ENCODE measurements at regions not wholly inside any gene's neighbourhood (a gene's known extent, or its start where the extent isn't known, plus 50 kb on each side); places are given as distances from the start of the nearest gene placed in this dataset.

DNA sequence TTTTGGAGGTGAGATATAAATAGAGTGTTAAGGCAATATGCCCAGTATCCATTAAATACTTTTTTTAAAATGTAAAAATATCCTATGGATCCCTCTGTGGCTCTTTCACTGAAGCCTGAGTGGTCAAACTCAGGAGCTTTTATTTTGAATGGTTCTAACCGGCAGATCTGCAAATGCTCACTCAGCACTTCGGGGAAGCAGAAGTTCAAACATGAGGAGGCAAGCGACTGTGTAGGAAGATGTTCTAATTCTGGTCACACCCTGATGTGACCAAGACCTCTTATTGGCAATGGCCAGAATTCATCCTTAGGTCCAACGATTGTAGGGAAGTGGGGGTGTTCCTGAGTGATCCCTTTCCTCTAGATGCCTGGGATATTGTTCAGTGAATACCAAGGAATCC is 168.8 kb downstream of the CDCA7 start:
- no peak for TF ChIP-seq KDM5A (IDR thresholded peaks at IDR 0.05; ENCODE audit: low read length)
- peak; percentile 59; the same call in 1 of the 2 replicates for TF ChIP-seq MAFK (IDR thresholded peaks at IDR 0.05; ENCODE audit: low read depth, low read length)
- no peak overlapping the region for H2BK20ac ChIP-seq (ENCODE audit: low read length)
- no peaks in the 10 kb centered on the region for H3K27me3 ChIP-seq (replicated peaks in 1 of 4; ENCODE audit: control insufficient read depth in 3 of 4, extremely low read depth in 1 of 4, insufficient read depth in 3 of 4, low read length in 3 of 4)
- H3K79me1 ChIP-seq (ENCODE audit: low read depth, low read length), result no peaks in the 10 kb centered on the region
- no peak for FAIRE-seq
- no peak overlapping the region for H3K14ac ChIP-seq (ENCODE audit: insufficient read length)
- H2AFZ ChIP-seq (ENCODE audit: low read length), result no peak overlapping the region; the same call in 1 of the 2 replicates
- H3K79me2 ChIP-seq (ENCODE audit: control insufficient read depth in 1 of 2, insufficient read depth in 2 of 2, low read length in 2 of 2), result no peaks in the 10 kb centered on the region
- WGBS, 2 experiments (ENCODE audit: extremely low coverage in 1 of 2, insufficient coverage in 1 of 2, insufficient read length in 1 of 2, insufficient replicate concordance in 2 of 2, low coverage in 1 of 2, low lambda C conversion rate in 2 of 2, missing lambda C conversion rate in 1 of 2), result 73% methylated on average over 4 of the region's 4 CpGs; no CpG with 5 or more reads in 1 of the 2 experiments
- no peak overlapping the region for H3K4me2 ChIP-seq (ENCODE audit: insufficient read depth in 1 of 2, low read depth in 2 of 2, low read length in 2 of 2)
- ChIA-PET POLR2A (ENCODE audit: partially characterized antibody) (no interaction called here), CTCF (ENCODE audit: partially characterized antibody) (interaction anchor here (0.9 kb wide), 1 partner anchor 121 kb away, joined by 3 read pairs; no protein-coding TSS in a partner anchor)
- no peak overlapping the region for H3K18ac ChIP-seq (ENCODE audit: extremely low read depth, low read length)
- no peak overlapping the region for H3K9ac ChIP-seq (replicated peaks in 1 of 4; ENCODE audit: extremely low read depth in 1 of 4, low read depth in 3 of 4, low read length in 3 of 4)
- H2BK12ac ChIP-seq (ENCODE audit: low read depth, low read length), result no peak overlapping the region
- no peaks in the 10 kb centered on the region for H3K4me1 ChIP-seq (replicated peaks in 1 of 4; ENCODE audit: control insufficient read depth in 3 of 4, insufficient read depth in 4 of 4, low read length in 3 of 4)
- H4K20me1 ChIP-seq (replicated peaks in 1 of 2; ENCODE audit: control insufficient read depth in 1 of 2, insufficient read depth in 2 of 2, low read length in 2 of 2), result no peaks in the 10 kb centered on the region
- no peak overlapping the region for H3K4ac ChIP-seq (replicated peaks; ENCODE audit: insufficient read length, low read depth, low read length)
- H3K4me3 ChIP-seq (ENCODE audit: extremely low read depth in 1 of 4, insufficient read depth in 2 of 4, low read depth in 3 of 4, low read length in 4 of 4), result no peak overlapping the region
- H3K36me3 ChIP-seq (ENCODE audit: control insufficient read depth in 2 of 4, insufficient read depth in 4 of 4, low read length in 3 of 4), result no peaks in the 10 kb centered on the region
- H3K27ac ChIP-seq (ENCODE audit: low read depth, low read length), result no peak overlapping the region
- H2BK120ac ChIP-seq (replicated peaks; ENCODE audit: low read depth, low read length), result no peak overlapping the region
- H4K5ac ChIP-seq (ENCODE audit: insufficient read length, low read depth, low read length), result no peak overlapping the region
- no peak overlapping the region for H2BK15ac ChIP-seq (ENCODE audit: low read length)
- no peaks in the 10 kb centered on the region for H3K9me3 ChIP-seq (ENCODE audit: insufficient read depth in 2 of 2, low read depth in 1 of 2, low read length in 1 of 2)
- no peak overlapping the region for H3K23ac ChIP-seq (ENCODE audit: insufficient read length)
- H4K91ac ChIP-seq (replicated peaks; ENCODE audit: insufficient read length, low read length), result no peak overlapping the region
- no peak for DNase-seq (ENCODE audit: low read depth in 1 of 2, low spot score in 2 of 2)
- no peak overlapping the region for H3K56ac ChIP-seq (replicated peaks; ENCODE audit: insufficient read length, low read depth, low read length)
- H4K8ac ChIP-seq (ENCODE audit: extremely low read depth, insufficient read depth, low read length), result no peak overlapping the region
- no peaks in the 10 kb centered on the region for H3K23me2 ChIP-seq (ENCODE audit: low read depth, low read length)
- no peak overlapping the region for H2BK5ac ChIP-seq (ENCODE audit: low read depth, low read length)
- no peak overlapping the region for H2AK5ac ChIP-seq (ENCODE audit: low read depth, low read length)
